Body of pancreas (tissue), 4 donors: ENCODE measurements at regions not wholly inside any gene's neighbourhood (a gene's known extent, or its start where the extent isn't known, plus 50 kb on each side); places are given as distances from the start of the nearest gene placed in this dataset.

Experiments used
- ATAC-seq: fragments of 150-250 bp; one replicate; pipeline ENCODE4 v1.9.1; 2016
- DNase-seq, 4 donors: peaks; one replicate each; pipeline ENCODE4 v3.0.0-alpha.2; 2019
- H3K27ac ChIP-seq, 4 donors: fragments of 200-600 bp; sonication (generic); 1 replicate in 3 of 4; 2 replicates in 1 of 4; pipeline versions ENCODE4 v1.5.1 to v1.6.1; 2016 to 2019; ENCODE audit warnings: mild to moderate bottlenecking in 1 of 4, mixed read lengths in 1 of 4, moderate library complexity in 1 of 4
- H3K27me3 ChIP-seq, 2 donors: fragments of 200-600 bp; sonication (generic); one replicate each; pipeline ENCODE4 v1.6.0; 2016; ENCODE audit warnings: mild to moderate bottlenecking in 1 of 2
- H3K36me3 ChIP-seq, 2 donors: fragments of 200-600 bp; sonication (generic); replicated peaks in 1 of 2; 2 replicates each; pipeline ENCODE4 v1.5.1; 2016; ENCODE audit warnings: low read depth in 2 of 2; ENCODE audit not compliant: insufficient read depth in 1 of 2
- H3K4me1 ChIP-seq: fragments of 200-600 bp; sonication (generic); one replicate; pipeline ENCODE4 v1.6.0; 2016
- H3K4me3 ChIP-seq, 2 donors: fragments of 200-600 bp; sonication (generic); 1 replicate in 1 of 2; 2 replicates in 1 of 2; pipeline ENCODE4 v1.5.1; 2016 to 2019
- H3K9me3 ChIP-seq, 3 donors: fragments of 200-600 bp; sonication (generic); 1 replicate in 2 of 3; 2 replicates in 1 of 3; pipeline ENCODE4 v1.5.1; 2016
- CTCF ChIP-seq, 7 experiments: fragments of 450-650 bp in 4 of 7; fragments of 200-600 bp in 3 of 7; sonication (generic) in 3 of 7; IDR thresholded peaks; one replicate each; pipeline ENCODE4 v1.5.1; 2016 to 2019; ENCODE audit warnings: antibody characterized with exemption in 7 of 7
- POLR2A ChIP-seq, 3 donors: fragments of 450-650 bp; IDR thresholded peaks; one replicate each; pipeline ENCODE4 v1.6.1; 2016; ENCODE audit warnings: antibody characterized with exemption in 3 of 3, mild to moderate bottlenecking in 2 of 3
- WGBS, 2 donors: methylation state at CpG; one replicate each; pipeline ENCODE4 v1.1.5; 2017; 5-methylcytosine and 5-hydroxymethylcytosine counted together
- intact Hi-C: fragments of 100-400 bp; cut with DNase I; formaldehyde crosslinking; loops from one replicate; pipeline ENCODE4 v1.15.1; 2023

DNA sequence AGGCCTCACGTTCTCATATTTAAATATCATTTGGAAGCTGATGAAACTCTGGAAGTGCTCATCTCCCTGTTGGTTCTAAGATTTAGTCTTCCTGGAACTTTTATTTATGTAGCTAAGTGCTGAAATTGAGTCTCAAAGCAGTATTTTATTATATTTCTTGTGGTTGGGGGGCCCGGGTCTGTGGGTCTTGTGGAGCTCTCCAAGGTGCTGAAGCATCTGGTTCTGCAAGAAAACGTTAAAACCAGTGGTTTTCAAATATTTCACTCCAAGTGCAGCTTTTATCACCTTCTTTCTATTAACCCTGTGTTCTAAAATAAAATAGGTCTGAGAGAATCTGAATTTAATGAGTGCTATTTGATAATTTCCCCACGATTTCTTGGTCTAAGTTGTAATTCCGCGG lies 1404.8 kb downstream of the TBC1D22A start:
- no peaks in the 10 kb centered on the region for H3K27me3 ChIP-seq
- TF ChIP-seq POLR2A (IDR thresholded peaks at IDR 0.05): no peak
- intact Hi-C loops: no loop called here
- no peaks in the 10 kb centered on the region for H3K36me3 ChIP-seq
- no peak overlapping the region for H3K4me3 ChIP-seq
- DNase-seq (no peak), ATAC-seq (no peak)
- H3K27ac ChIP-seq: no peak overlapping the region
- 41% methylated on average over 6 of the region's 6 CpGs for WGBS, 2 donors
- H3K9me3 ChIP-seq: no peaks in the 10 kb centered on the region
- no peaks in the 10 kb centered on the region for H3K4me1 ChIP-seq

- ATAC-seq (no peak), DNase-seq (no peak)
- Histone ChIP-seq H3K4me1 (no peaks in the 10 kb centered on the region), H3K9me3 (no peaks in the 10 kb centered on the region), H3K27ac (no peak overlapping the region), H3K36me3 (no peaks in the 10 kb centered on the region), H3K4me3 (no peak overlapping the region), H3K27me3 (no peaks in the 10 kb centered on the region)
- WGBS, 2 donors: 59 to 64% methylated on average over 4 of the region's 4 CpGs
- TF ChIP-seq POLR2A (IDR thresholded peaks at IDR 0.05): no peak
- no peak for TF ChIP-seq CTCF (IDR thresholded peaks at IDR 0.05)
- intact Hi-C loops: no loop called here
Measured at GRCh38 chr22:48161298-48161697, 1398.8 kb downstream of the TBC1D22A start.

GRCh38 chr22:48157676-48158075 lies 1395.2 kb downstream of the TBC1D22A start:
- DNase-seq: no peak
- H3K4me1 ChIP-seq: no peaks in the 10 kb centered on the region
- H3K4me3 ChIP-seq: no peak overlapping the region
- intact Hi-C loops: no loop called here
- H3K27ac ChIP-seq: no peak overlapping the region
- H3K36me3 ChIP-seq: no peaks in the 10 kb centered on the region
- H3K27me3 ChIP-seq: no peaks in the 10 kb centered on the region
- no peak for ATAC-seq
- 70 to 91% methylated on average over 6 to 11 of the region's 11 CpGs for WGBS, 2 donors
- TF ChIP-seq CTCF (IDR thresholded peaks at IDR 0.05) (no peak), POLR2A (IDR thresholded peaks at IDR 0.05) (no peak)
- H3K9me3 ChIP-seq: no peaks in the 10 kb centered on the region

- H3K27me3 ChIP-seq: no peaks in the 10 kb centered on the region
- H3K27ac ChIP-seq: no peak overlapping the region
- H3K9me3 ChIP-seq: no peaks in the 10 kb centered on the region
- no peaks in the 10 kb centered on the region for H3K4me1 ChIP-seq
- ATAC-seq: no peak
- no peak overlapping the region for H3K4me3 ChIP-seq
- no peak for DNase-seq
- intact Hi-C loops: no loop called here
- 48 to 50% methylated on average over 12 of the region's 12 CpGs for WGBS, 2 donors
- TF ChIP-seq CTCF (IDR thresholded peaks at IDR 0.05) (no peak), POLR2A (IDR thresholded peaks at IDR 0.05) (no peak)
- no peaks in the 10 kb centered on the region for H3K36me3 ChIP-seq
Measured at GRCh38 chr22:48156603-48157355, 1394.3 kb downstream of the TBC1D22A start.

GRCh38 chr22:48155446-48155845 lies 1393.0 kb downstream of the TBC1D22A start:
- DNase-seq (no peak), ATAC-seq (no peak)
- H3K9me3 ChIP-seq: no peaks in the 10 kb centered on the region
- H3K27me3 ChIP-seq: no peaks in the 10 kb centered on the region
- no peak overlapping the region for H3K27ac ChIP-seq
- H3K4me3 ChIP-seq: no peak overlapping the region
- H3K36me3 ChIP-seq: no peaks in the 10 kb centered on the region
- TF ChIP-seq CTCF (IDR thresholded peaks at IDR 0.05) (no peak), POLR2A (IDR thresholded peaks at IDR 0.05) (no peak)
- H3K4me1 ChIP-seq: no peaks in the 10 kb centered on the region
- intact Hi-C loops: no loop called here
- 66 to 73% methylated on average over 8 of the region's 8 CpGs for WGBS, 2 donors
